Epithelial cell of esophagus (primary cell): ENCODE measurements at regions not wholly inside any gene's neighbourhood (a gene's known extent, or its start where the extent isn't known, plus 50 kb on each side); places are given as distances from the start of the nearest gene placed in this dataset.
A peak's percentile ranks its signal among the peaks of the same experiment; 100 is the strongest.

Source experiments
- DNase-seq: peaks from one replicate; pipeline ENCODE4 v3.0.0; 2010; ENCODE audit warnings: low read depth
- H3K4me3 ChIP-seq: 2 replicates; pipeline ENCODE4 v1.5.1; 2011; ENCODE audit warnings: mild to moderate bottlenecking, low read length, control low read depth
- TF ChIP-seq, protein P1 (sequence below): IDR thresholded peaks from 2 replicates; pipeline ENCODE4 v1.5.1; 2011; ENCODE audit warnings: low read depth, mild to moderate bottlenecking, low read length, control low read depth, inconsistent platforms; ENCODE audit not compliant: insufficient read depth; ENCODE audit errors: missing control alignments

DNA sequence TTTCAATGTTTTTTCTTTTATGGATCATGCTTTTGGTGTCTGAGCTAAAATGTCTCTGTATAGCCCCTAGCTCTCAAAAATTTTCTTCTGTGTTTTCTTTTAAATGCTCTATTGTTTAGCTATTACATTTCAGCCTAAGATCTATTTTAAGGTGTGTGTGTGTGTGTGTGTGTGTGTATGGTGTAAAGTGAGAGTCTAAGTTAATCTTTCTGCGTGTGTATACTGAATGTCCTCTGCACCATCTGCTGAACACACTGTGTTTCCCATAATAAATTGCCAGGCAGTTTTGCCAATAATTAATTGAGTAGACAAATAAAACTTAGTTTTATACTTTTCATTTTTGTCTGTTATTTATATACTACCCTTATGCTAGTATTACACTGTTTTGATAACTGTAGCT, 2096.3 kb upstream of the C9orf72 start:
- no peak overlapping the region for H3K4me3 ChIP-seq
- TF ChIP-seq, protein P1, sequence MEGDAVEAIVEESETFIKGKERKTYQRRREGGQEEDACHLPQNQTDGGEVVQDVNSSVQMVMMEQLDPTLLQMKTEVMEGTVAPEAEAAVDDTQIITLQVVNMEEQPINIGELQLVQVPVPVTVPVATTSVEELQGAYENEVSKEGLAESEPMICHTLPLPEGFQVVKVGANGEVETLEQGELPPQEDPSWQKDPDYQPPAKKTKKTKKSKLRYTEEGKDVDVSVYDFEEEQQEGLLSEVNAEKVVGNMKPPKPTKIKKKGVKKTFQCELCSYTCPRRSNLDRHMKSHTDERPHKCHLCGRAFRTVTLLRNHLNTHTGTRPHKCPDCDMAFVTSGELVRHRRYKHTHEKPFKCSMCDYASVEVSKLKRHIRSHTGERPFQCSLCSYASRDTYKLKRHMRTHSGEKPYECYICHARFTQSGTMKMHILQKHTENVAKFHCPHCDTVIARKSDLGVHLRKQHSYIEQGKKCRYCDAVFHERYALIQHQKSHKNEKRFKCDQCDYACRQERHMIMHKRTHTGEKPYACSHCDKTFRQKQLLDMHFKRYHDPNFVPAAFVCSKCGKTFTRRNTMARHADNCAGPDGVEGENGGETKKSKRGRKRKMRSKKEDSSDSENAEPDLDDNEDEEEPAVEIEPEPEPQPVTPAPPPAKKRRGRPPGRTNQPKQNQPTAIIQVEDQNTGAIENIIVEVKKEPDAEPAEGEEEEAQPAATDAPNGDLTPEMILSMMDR: no peak

DNA sequence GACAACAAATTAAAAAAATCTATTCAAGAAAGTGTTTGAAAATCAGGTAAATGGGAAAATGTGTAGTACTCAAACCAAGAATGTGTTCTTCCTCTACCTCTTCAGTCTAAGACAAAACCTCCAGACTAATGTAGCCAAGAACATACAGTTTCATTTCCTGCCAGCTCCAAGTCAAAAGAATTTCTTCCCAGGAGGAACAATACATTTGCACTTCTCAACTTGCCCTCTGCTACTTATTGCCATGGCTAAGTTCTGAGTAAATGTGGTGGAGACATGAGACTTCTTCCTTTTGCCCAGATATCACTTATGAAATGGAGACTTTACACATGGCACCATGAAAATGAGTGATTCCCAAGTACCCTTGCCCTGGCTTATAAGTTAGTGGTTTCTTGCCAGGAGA, 2112.2 kb upstream of the C9orf72 start:
- H3K4me3 ChIP-seq: no peak overlapping the region
- peak; percentile 74 for DNase-seq
- TF ChIP-seq, protein P1: no peak

More for the DNA sequence above, 2096.3 kb upstream of the C9orf72 start:
- no peak for DNase-seq

DNA sequence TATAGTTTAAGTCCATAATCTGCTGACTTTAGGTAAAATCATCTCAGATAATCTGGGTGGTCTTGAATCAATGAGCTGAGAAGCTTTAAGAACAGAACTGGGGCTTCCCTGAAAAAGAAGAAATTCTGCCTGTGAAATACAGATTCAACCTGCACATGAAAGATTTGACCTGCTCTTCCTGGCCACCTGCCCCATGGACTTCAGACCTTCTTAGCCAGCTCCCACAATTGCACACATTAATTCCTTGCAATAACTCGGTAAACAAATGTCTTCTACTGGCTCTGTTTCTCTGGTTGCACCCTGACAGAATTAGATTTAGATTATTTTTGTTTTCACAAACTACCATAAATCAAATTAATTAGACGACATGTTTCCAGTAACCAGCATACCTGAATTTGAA, 2117.9 kb upstream of the C9orf72 start:
- no peak overlapping the region for H3K4me3 ChIP-seq
- TF ChIP-seq, protein P1: no peak
- DNase-seq: no peak

DNA sequence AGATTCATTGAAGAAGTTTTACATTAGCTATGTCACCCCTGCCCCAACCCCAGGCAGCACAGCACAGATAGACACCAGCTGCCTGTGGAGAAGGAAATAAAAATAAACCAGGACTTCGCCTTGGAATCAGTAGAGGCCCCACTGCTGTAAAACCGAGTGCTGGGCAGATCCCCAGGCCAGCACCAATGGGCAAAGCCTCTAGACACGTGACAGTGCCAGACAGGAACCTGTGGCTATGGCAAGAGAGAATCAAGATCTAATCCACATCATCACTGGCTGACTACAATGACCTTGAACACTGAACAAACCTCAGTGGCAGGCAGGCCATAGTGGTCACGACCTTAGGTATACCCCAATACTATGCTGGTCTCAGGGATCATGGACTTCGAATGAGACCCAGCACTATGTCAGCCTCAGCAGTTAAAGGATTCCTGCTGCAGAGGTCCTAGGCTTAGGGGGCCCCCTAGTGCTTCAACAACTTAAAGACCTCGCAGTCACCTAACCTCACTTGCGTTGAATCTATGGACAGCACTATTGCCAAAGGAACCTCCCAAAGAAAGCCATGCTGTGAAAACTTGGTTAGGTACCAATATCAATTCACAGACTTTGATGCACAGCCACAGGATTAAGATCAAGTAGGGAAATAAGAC, 2118.6 kb upstream of the C9orf72 start:
- peak; percentile 74 for DNase-seq
- TF ChIP-seq, protein P1: peak; percentile 64
- H3K4me3 ChIP-seq: no peak overlapping the region

DNA sequence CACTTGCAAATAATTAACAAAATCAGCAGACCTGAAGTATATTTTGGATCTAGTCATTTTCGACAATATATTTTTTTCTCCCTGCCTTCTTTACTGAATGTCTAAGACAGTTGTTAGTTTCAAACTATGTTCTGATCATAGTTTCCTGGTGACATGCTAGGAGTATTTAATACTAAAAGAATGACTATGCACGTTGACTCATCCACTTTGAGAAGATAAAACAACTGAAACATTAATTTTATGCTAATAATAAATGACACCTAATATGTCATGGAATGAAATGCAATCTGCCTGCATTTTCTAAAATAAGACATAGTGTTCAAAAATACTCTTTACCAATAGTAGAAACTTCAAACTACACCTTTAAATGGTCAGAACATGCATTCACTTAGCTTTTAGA, 2123.7 kb upstream of the C9orf72 start:
- H3K4me3 ChIP-seq: no peak overlapping the region
- TF ChIP-seq, protein P1: no peak
- DNase-seq: peak; percentile 70

DNA sequence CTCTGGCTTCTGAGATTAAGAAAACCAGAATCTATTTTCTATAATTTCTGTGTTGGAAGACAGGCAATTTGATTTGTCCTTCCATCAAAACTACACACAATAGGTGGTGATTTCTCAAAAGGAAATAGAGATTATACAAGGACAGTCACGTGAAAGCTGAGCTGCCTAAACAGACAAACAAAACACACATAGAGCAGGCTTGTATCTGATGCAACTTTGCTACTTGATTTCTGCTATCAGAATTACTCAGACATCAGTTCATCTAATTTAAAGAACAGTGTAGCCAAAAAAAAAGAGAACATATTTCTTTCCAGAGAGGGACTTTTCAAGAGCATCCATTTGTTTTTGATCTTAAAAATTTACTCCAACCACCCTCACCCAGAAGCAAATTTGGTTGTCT, 2128.3 kb upstream of the C9orf72 start:
- TF ChIP-seq, protein P1: no peak
- peak; percentile 66 for DNase-seq
- H3K4me3 ChIP-seq: no peak overlapping the region

DNA sequence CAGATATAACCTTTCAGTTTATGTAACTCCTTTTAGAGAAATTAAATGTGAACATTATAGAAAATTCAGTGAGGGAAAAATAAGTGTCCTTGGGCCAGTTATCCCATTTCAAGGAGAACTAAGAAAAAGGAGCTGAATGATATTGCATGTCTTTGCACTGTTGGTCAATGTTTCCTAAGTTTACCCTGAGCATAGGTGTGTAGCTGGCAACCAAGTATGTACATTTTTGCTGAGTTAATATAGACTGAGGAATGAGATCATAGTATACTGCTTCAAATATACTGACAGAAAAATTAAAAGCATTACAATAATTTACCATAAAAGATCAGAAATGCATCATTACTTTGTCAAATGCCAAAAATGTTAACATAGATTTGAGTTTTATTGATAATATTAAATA, 2128.7 kb upstream of the C9orf72 start:
- peak; percentile 54 for DNase-seq
- TF ChIP-seq, protein P1: no peak
- no peak overlapping the region for H3K4me3 ChIP-seq
